Astrocyte of the hippocampus (primary cell): ENCODE measurements at regions not wholly inside any gene's neighbourhood (a gene's known extent, or its start where the extent isn't known, plus 50 kb on each side); places are given as distances from the start of the nearest gene placed in this dataset.

ENCODE experiments used
- DNase-seq: peaks from one replicate; pipeline ENCODE4 v3.0.0; 2011; ENCODE audit warnings: low read depth, low spot score

GRCh38 chr18:78692105-78692504, 287.5 kb upstream of the SALL3 start:
- no peak for DNase-seq

GRCh38 chr18:78693429-78693828, 286.2 kb upstream of the SALL3 start:
- DNase-seq = no peak

- no peak for DNase-seq
Observed at GRCh38 chr18:78696698-78697435, 282.8 kb upstream of the SALL3 start.

- no peak for DNase-seq
Observed at GRCh38 chr18:78697446-78697845, 282.2 kb upstream of the SALL3 start.

- no peak for DNase-seq
Observed at GRCh38 chr18:78698914-78699313, 280.7 kb upstream of the SALL3 start.

GRCh38 chr18:78699499-78699898, 280.1 kb upstream of the SALL3 start:
- DNase-seq = no peak

GRCh38 chr18:78701771-78702396, 277.7 kb upstream of the SALL3 start:
- no peak for DNase-seq

GRCh38 chr18:78703291-78703690, 276.3 kb upstream of the SALL3 start:
- DNase-seq = no peak

- DNase-seq = no peak
Observed at GRCh38 chr18:78704971-78705461, 274.6 kb upstream of the SALL3 start.

GRCh38 chr18:78709261-78709809, 270.3 kb upstream of the SALL3 start:
- no peak for DNase-seq

- DNase-seq = no peak
Observed at GRCh38 chr18:78711316-78711715, 268.3 kb upstream of the SALL3 start.

GRCh38 chr18:78711971-78712370, 267.6 kb upstream of the SALL3 start:
- DNase-seq = no peak

- no peak for DNase-seq
Observed at GRCh38 chr18:78713069-78713468, 266.5 kb upstream of the SALL3 start.

GRCh38 chr18:78713726-78714125, 265.9 kb upstream of the SALL3 start:
- DNase-seq = no peak

GRCh38 chr18:78716022-78716421, 263.6 kb upstream of the SALL3 start:
- no peak for DNase-seq

- no peak for DNase-seq
Observed at GRCh38 chr18:78716581-78716980, 263.0 kb upstream of the SALL3 start.

GRCh38 chr18:78717051-78717765, 262.4 kb upstream of the SALL3 start:
- no peak for DNase-seq

GRCh38 chr18:78717766-78718150, 261.9 kb upstream of the SALL3 start:
- DNase-seq = no peak

- no peak for DNase-seq
Observed at GRCh38 chr18:78719821-78720220, 259.8 kb upstream of the SALL3 start.

GRCh38 chr18:78720456-78721237, 259.0 kb upstream of the SALL3 start:
- DNase-seq = no peak

- DNase-seq = no peak
Observed at GRCh38 chr18:78721238-78721875, 258.3 kb upstream of the SALL3 start.
